Mesothelial cell of epicardium (in vitro differentiated cells): ENCODE measurements at regions not wholly inside any gene's neighbourhood (a gene's known extent, or its start where the extent isn't known, plus 50 kb on each side); places are given as distances from the start of the nearest gene placed in this dataset.

Experiments
- DNase-seq, 2 experiments: peaks; one replicate each; pipeline ENCODE4 v3.0.0; 2021; ENCODE audit warnings: low spot score in 2 of 2; ENCODE audit not compliant: unreplicated experiment in 2 of 2
- H3K27ac Mint-ChIP-seq: 2 replicates; pipeline ENCODE4 v1.8.0; 2021; ENCODE audit warnings: mixed read lengths
- H3K27me3 Mint-ChIP-seq: 2 replicates; pipeline ENCODE4 v1.8.0; 2021; ENCODE audit warnings: low read depth, mixed read lengths
- H3K36me3 Mint-ChIP-seq: 2 replicates; pipeline ENCODE4 v1.8.0; 2021; ENCODE audit warnings: mixed read lengths
- H3K4me1 Mint-ChIP-seq: 2 replicates; pipeline ENCODE4 v1.8.0; 2021; ENCODE audit warnings: mixed read lengths
- H3K4me3 Mint-ChIP-seq: 2 replicates; pipeline ENCODE4 v1.8.0; 2021; ENCODE audit warnings: mild to moderate bottlenecking, moderate library complexity, mixed read lengths
- H3K9me3 Mint-ChIP-seq: 2 replicates; pipeline ENCODE4 v1.8.0; 2021; ENCODE audit warnings: mixed read lengths
- TF ChIP-seq, protein P1 (sequence below): fragments of 200-600 bp; sonication (generic); IDR thresholded peaks from one replicate; pipeline ENCODE4 v1.5.0; 2021; ENCODE audit warnings: antibody characterized with exemption; ENCODE audit not compliant: unreplicated experiment

DNA sequence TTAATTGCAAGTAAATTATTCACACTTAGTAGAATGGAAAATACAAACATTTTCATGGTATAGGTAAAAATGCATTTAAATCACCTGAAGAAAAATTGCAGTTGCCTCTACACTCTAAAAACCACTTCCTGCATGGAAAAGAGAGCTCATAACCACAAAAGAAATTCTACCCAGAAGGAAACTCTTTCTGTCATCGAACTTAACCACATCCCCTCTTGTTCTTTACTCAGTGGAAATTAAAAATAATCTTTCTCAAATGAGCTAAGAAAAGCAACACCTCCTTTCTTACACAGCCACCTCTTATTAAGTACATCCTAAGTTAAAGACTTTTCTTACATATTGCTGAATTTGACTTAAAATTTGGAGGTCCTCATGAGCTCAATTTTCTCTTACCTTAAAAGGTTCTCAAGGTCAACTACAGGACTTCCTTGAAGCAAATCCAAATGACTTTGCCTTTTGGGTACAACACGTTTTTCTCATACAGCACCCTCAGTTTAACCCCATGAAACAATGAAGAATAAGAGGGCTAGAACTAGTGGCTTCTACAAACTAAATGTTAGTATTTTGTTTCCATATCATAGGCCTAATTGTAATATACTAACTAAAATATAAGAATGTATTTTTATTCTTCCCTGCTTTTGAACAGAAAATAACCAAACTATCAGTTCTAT is 109.1 kb upstream of the CRIM1 start:
- DNase-seq, result no peak

DNA sequence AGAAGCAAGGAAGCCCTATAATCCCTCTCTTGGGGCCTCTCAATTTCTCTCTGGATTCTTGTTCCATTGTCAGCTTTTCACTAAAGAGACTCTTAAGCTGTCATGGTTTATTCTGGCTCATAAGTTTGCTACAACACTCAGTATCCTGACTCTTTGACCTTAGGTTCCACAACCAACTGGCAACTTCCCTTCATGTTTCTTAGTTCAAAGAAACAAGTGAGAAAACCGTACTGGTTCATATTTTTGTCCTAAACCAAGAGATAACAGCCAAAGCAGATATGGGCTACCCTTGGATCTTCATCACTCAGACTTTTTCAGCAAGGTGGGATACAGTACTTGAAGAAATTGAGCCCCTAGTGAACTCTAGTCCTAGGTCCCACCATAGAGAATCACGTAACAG is 109.9 kb upstream of the CRIM1 start:
- no peaks in the 10 kb centered on the region for H3K27me3 Mint-ChIP-seq
- DNase-seq, result no peak
- no peak overlapping the region for H3K4me3 Mint-ChIP-seq
- H3K9me3 Mint-ChIP-seq, result peaks cover 5% of the 10 kb centered on the region
- H3K27ac Mint-ChIP-seq, result no peak overlapping the region
- no peaks in the 10 kb centered on the region for H3K36me3 Mint-ChIP-seq
- TF ChIP-seq, protein P1, sequence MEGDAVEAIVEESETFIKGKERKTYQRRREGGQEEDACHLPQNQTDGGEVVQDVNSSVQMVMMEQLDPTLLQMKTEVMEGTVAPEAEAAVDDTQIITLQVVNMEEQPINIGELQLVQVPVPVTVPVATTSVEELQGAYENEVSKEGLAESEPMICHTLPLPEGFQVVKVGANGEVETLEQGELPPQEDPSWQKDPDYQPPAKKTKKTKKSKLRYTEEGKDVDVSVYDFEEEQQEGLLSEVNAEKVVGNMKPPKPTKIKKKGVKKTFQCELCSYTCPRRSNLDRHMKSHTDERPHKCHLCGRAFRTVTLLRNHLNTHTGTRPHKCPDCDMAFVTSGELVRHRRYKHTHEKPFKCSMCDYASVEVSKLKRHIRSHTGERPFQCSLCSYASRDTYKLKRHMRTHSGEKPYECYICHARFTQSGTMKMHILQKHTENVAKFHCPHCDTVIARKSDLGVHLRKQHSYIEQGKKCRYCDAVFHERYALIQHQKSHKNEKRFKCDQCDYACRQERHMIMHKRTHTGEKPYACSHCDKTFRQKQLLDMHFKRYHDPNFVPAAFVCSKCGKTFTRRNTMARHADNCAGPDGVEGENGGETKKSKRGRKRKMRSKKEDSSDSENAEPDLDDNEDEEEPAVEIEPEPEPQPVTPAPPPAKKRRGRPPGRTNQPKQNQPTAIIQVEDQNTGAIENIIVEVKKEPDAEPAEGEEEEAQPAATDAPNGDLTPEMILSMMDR, result no peak
- H3K4me1 Mint-ChIP-seq, result peaks cover 4% of the 10 kb centered on the region

More for the DNA sequence above, 109.1 kb upstream of the CRIM1 start:
- Mint-ChIP-seq H3K27me3 (no peaks in the 10 kb centered on the region), H3K27ac (no peak overlapping the region), H3K36me3 (no peaks in the 10 kb centered on the region), H3K4me1 (peaks cover 4% of the 10 kb centered on the region), H3K4me3 (no peak overlapping the region), H3K9me3 (peaks cover 5% of the 10 kb centered on the region)
- TF ChIP-seq, protein P1, result no peak

DNA sequence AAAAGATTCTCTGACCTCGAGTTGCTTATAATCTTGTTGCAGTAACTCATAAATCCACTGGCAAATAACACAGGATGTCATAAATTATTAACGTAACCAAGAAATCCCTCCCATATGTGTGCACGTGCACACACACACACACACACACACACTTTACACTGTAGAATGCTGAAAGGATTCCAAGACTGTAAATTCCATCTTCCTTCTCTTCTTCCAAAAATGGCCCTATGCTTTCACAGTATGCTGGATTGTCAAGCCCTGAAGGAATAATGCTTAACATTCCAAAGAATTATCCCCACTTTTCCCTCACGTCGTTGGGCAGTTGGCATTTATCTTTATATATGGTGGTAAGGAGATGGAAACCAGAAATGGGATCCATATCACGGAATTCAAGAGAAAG is 117.5 kb upstream of the CRIM1 start:
- Mint-ChIP-seq H3K4me3 (no peak overlapping the region), H3K36me3 (no peaks in the 10 kb centered on the region), H3K4me1 (peaks cover 13% of the 10 kb centered on the region), H3K27me3 (no peaks in the 10 kb centered on the region), H3K9me3 (peaks cover 9% of the 10 kb centered on the region), H3K27ac (peak overlapping the region; percentile 51)
- DNase-seq, result no peak
- TF ChIP-seq, protein P1, result no peak

DNA sequence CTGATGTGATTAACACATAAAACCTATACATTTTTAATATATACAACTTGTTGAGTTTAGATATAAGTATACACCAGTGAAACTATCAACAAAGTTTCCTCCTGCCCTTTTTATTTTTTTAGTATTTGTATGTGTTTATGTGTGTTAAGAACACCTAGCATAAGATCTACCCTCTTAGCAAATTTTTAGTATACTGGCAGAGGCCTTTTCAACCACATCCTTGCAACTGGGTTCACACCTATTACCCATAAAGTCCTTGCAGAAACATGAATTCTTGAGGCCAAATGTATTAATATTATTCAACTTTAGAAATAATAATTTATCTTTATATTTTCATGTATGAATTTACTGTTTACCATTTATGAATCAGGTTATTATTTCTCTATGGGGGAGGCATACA is 119.7 kb upstream of the CRIM1 start:
- H3K4me1 Mint-ChIP-seq, result peaks cover 9% of the 10 kb centered on the region
- H3K9me3 Mint-ChIP-seq, result peaks cover 9% of the 10 kb centered on the region
- no peak for DNase-seq
- no peaks in the 10 kb centered on the region for H3K36me3 Mint-ChIP-seq
- no peaks in the 10 kb centered on the region for H3K27me3 Mint-ChIP-seq
- TF ChIP-seq, protein P1, result no peak
- no peak overlapping the region for H3K27ac Mint-ChIP-seq
- H3K4me3 Mint-ChIP-seq, result no peak overlapping the region

DNA sequence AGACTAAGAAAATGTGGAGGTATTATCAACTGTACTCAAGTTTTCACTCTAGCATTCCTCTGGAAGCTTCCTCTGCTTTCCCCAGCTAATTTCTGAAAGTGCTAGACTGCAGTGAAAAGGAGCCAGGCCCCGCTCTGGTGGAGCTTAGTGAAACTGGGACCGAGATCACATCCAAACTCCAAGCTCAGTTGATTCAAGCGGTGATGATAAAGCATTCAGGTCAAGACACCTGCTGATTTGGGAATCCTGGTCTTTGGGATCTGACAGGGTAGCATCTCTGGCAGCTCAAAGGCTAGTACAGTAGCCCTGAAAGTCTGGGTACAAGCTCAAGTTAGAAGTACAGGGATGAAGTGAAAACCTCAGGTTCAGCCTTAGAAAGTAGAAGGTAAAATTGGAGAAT is 120.2 kb upstream of the CRIM1 start:
- no peak for DNase-seq
- no peaks in the 10 kb centered on the region for H3K27me3 Mint-ChIP-seq
- TF ChIP-seq, protein P1, result no peak
- no peaks in the 10 kb centered on the region for H3K36me3 Mint-ChIP-seq
- peaks cover 9% of the 10 kb centered on the region for H3K9me3 Mint-ChIP-seq
- peaks cover 9% of the 10 kb centered on the region for H3K4me1 Mint-ChIP-seq
- H3K27ac Mint-ChIP-seq, result no peak overlapping the region
- H3K4me3 Mint-ChIP-seq, result no peak overlapping the region
